ENCODE measurements at regions not wholly inside any gene's neighbourhood (a gene's known extent, or its start where the extent isn't known, plus 50 kb on each side); places are given as distances from the start of the nearest gene placed in this dataset.

DNA sequence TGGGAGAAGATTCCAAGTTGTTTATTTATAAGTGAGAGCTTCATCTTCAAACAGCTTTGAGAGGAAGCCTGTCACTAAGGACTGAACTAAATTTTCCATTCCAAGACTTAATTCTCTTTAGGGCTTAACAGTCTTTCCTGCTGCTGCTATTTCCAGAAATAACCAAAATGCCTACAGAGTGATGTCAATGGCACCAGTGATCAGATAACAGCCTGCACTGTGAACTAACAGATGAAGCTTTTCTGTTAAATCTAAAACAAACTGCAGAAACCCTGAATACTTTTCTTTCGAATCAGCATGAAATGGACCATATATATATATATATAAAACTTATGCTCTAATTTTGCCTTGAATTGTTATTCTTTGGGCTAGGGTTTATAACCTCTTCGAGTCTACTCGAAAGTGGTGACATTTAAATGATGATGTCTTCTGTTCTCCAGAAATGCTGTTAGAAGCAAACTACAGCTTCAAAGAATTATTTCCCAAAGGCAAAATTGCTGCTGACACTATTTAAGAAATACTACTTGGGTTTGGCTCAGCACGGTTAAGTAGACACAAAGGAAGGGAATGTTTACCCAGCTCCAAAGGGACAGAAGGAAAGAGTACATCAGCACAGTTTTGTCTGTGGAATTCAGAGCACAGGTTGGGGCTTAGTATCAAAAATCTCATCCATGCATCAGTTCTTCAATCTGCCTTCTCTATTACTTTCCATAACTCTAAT is 238.5 kb upstream of the LRRN1 start:
- no peak for DNase-seq (ENCODE audit: low spot score)

GRCh38 chr3:3559786-3560185 is 239.4 kb upstream of the LRRN1 start:
- no peak for DNase-seq (ENCODE audit: low spot score)

- DNase-seq (ENCODE audit: low spot score) = no peak
These were observed 243.2 kb upstream of the LRRN1 start for GRCh38 chr3:3556078-3556477.

DNA sequence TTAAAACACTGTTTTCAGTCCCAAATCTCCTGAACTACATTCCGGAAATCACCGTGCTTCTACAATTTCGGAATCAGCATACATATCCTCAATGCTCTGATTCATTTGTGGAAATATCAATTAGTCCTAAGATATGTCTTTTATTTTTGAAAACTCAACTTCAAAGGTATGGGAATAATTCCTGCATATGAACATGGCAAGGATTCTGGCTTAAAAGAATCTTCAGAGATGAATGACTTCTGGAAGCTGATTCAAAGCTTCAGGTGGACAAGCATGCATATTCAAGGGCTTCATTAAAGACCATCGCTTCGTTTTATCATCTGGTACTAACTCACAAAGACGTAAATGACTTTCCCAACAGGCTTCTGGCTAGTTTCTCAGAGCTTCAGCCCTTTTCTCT is 246.0 kb upstream of the LRRN1 start:
- no peak for DNase-seq (ENCODE audit: low spot score)

DNA sequence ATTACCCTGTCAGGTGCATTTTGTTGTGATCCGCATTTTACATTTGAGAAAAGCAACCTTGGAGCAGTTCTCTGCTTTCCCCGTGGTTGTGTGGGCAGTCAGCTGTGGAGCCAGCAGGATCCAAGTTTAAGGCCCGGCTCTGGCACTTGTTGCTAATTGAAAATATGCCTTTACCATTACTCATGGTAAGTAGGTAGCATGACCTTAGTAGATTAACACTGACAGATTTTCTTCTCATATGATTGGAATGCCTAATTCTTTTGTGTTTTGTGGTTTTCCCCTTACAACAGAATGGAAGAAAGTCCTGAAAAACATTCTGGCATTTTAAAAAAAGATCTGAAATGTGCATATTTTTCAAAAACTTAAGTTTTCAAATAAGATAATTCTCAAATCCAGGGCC is 246.5 kb upstream of the LRRN1 start:
- no peak for DNase-seq (ENCODE audit: low spot score)

GRCh38 chr3:3551981-3552380 is 247.2 kb upstream of the LRRN1 start:
- no peak for DNase-seq (ENCODE audit: low spot score)

- no peak for DNase-seq (ENCODE audit: low spot score)
These were observed 253.9 kb upstream of the LRRN1 start for GRCh38 chr3:3545360-3545759.

- DNase-seq (ENCODE audit: low spot score) = no peak
These were observed 260.8 kb upstream of the LRRN1 start for GRCh38 chr3:3538451-3538850.

DNA sequence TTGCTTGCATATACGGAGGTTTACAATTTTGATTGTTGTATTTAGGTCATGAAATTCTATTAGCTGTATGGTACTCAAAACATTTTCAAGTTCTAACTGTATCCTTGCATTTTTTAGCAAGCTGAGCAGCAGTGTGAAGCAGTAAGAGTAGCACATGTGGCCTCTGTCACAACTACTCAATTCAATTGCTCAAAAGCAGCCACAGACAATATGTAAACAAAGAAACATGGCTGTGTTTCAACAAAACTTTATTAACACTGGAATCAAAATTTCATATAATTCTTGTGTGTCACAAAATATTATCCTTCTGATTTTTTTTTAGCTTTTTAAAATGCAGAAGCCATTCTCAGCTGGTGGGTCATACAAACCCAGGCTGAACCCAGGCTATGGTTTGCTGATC is 266.7 kb upstream of the LRRN1 start:
- DNase-seq (ENCODE audit: low spot score) = no peak

DNA sequence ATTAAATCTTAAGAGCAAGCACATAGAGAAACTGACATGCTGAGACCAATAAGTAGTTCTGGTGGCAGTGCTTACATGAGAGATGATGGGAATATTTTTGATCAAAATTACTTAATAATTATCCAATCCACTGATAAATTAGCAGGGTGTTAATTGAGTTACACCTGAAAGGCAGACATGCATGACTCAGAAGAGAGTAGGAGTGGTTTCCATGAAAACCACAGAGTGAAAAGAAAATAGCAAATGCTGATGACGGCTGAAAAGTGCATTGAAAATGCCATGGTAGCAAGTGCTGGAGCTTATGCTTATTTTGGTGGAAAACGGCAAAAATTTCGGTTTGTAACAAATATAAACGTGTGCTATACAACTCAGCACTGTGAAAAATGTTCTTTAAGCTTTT is 267.8 kb upstream of the LRRN1 start:
- no peak for DNase-seq (ENCODE audit: low spot score)

DNA sequence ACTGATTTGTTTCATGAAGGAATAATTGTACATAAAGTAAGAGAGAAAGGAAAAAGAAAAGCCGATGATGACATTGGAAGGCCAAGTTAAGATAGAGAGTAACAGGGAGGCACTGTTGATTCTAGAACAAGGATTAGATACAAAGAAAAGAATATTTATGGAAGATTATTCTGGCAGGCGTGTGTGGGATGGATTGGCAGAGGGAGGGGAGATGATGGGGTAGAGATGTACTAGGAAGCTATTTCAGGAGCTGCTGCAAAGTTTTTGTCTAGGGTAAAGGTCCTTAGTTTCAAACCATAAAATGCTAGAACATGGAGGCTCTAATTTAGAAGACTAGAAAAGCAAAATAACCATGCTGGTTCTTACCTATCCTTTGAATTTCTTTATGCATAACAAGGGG is 280.0 kb upstream of the LRRN1 start:
- DNase-seq (ENCODE audit: low spot score) = no peak

DNA sequence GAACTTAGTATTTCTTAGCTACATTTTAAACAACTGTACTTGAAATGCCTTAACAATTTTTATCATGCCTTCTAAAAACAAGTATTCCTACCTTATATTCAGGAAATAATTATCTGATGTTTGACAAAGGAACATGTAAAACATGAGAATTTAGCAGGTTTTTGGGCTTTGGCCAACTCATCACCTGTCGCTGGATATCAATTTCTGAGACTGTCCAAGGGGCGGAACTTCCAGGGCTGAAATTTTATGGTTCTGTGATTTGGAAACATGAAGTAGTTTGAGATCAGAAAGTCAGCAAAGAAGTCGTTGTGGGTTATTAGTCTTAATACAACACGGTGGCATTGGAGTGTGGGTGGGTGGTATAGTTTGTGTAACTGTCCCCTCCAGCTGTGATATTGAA is 282.2 kb upstream of the LRRN1 start:
- no peak for DNase-seq (ENCODE audit: low spot score)

DNA sequence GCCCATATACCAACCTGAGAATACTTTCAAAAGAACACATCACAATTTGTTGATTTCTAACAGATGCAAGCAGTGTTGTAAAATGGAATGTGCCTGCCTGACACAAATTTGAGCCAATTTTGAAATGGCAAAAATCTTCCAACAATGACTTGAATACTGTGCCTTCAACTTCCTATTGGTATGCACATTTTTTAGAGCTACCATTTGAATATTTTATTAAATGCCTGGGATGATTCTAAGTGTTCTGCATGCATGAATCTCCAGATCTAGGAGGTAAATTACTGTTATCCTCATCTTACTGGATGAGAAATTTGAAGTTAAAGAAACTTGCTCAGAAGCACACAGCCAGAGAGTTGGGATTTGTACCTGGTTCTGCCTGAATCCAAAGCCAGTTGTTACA is 282.8 kb upstream of the LRRN1 start:
- DNase-seq (ENCODE audit: low spot score) = no peak

- DNase-seq (ENCODE audit: low spot score) = no peak
These were observed 289.6 kb upstream of the LRRN1 start for GRCh38 chr3:3509665-3510064.

GRCh38 chr3:3504686-3505085 is 294.5 kb upstream of the LRRN1 start:
- DNase-seq (ENCODE audit: low spot score) = no peak

- DNase-seq (ENCODE audit: low spot score) = no peak
These were observed 295.8 kb upstream of the LRRN1 start for GRCh38 chr3:3503411-3503810.

- no peak for DNase-seq (ENCODE audit: low spot score)
These were observed 299.2 kb upstream of the LRRN1 start for GRCh38 chr3:3499987-3500386.

DNA sequence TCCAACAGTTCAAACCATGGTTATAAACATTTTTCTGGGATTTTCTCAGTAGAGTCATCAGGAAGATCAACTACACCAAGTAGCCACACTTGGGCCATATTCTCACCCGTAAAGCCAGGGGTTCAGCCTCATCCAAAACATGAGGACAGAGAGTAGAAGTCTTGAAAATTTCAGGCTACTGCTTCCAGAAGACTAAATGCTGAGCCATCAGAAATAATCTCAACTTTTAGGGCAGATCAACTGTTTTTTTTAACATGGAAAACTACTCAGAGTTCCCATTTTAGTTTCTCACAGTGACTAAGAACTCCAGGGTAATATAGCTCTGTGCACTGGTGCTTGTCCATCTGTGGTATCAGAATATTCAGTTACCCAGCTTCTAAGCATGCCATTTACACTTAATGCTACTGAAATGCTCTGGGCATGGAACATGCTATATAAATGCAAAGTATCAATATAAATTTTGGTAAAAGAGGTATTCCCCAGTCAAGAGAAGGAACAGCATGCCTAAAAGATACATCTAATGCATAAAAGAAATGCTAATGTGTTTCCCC is 300.1 kb upstream of the LRRN1 start:
- no peak for DNase-seq (ENCODE audit: low spot score)

- no peak for DNase-seq (ENCODE audit: low spot score)
These were observed 303.6 kb upstream of the LRRN1 start for GRCh38 chr3:3495611-3496010.

DNA sequence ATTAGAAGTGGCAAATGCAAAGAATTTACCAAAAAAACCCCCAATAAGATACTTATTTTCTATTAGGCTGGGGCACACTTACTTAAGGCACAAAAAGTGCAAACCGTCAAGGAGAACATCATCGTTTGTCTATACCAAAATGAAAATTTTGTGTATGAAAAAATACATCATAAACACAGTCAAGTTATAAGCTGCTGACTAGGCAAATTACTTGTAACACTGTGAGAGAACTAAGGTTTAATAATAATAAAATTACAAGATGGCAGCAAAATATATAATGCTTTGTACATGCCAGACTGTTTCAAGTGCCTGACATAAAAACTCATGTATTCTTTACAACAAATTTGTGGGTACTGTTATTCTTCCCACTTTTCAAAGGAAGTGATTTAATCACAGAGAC is 297.2 kb upstream of the CRBN start:
- no peak for DNase-seq (ENCODE audit: low spot score)

DNA sequence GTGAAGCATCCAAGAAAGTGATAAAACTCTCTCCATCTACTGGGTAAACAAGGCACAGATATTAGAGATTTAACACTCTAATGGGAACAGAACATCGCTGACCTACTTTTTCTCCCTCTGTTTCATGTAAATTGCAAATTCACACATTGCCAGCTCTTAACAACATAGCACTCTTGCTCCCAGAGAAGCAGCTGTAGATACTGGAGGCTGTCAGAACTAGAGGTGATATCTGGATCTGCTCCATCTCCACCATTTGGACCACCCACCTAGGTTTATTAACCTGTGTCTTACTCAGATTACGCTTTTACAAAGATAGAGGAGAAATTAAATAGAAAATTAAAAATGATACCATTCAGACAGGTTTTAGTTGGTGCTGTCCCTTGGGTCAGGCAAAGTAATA is 289.1 kb upstream of the CRBN start:
- no peak for DNase-seq (ENCODE audit: low spot score)

GRCh38 chr3:3464131-3464530 is 284.6 kb upstream of the CRBN start:
- DNase-seq (ENCODE audit: low spot score) = no peak

DNA sequence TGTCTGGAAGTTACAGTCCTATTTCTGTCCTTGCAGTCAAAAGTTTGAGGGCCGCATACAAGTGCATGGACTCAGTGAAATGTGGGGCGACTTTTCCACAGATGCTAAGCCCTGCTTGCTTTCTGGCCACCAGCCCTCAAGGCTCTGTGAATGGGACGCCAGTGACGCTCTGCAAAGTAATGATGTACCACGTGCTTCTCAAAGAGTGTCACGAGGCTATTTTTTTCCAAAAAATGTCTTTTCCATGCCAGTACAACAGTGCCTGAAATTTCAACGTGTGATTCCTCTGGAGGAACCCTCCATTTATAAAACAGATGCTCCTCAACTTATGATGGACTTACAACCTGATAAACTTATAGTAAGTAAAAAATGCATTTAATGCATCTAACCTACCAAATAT is 281.8 kb upstream of the CRBN start:
- DNase-seq (ENCODE audit: low spot score) = no peak

- DNase-seq (ENCODE audit: low spot score) = no peak
These were observed 269.0 kb upstream of the CRBN start for GRCh38 chr3:3448468-3448867.

Data from RKO (cell line).